GM10248 (cell line): ENCODE measurements at regions not wholly inside any gene's neighbourhood (a gene's known extent, or its start where the extent isn't known, plus 50 kb on each side); places are given as distances from the start of the nearest gene placed in this dataset.
"Not testable (repeated sequence)": the region's sequence is repeated elsewhere in the genome, so short reads cannot be mapped to it uniquely, and the experiment has no call there.

Experiments
- CTCF ChIA-PET: fragments of 300-600 bp; sonication (Branson Sonifier 250); formaldehyde crosslinking; extraction: SDS; loops from one replicate; lab custom pipeline; 2021; ENCODE audit warnings: antibody characterized with exemption; lab: Yijun Ruan, JAX
- POLR2A ChIA-PET: fragments of 350-650 bp; sonication (Branson Sonifier 250); formaldehyde crosslinking; extraction: SDS; loops from one replicate; lab custom pipeline; 2020; ENCODE audit warnings: antibody characterized with exemption; lab: Yijun Ruan, JAX
- DNase-seq: peaks from one replicate; pipeline ENCODE4 v3.0.0; 2012; ENCODE audit errors: extremely low spot score
- TF ChIP-seq, protein P1 (sequence below): IDR thresholded peaks from 2 replicates; pipeline ENCODE4 v1.5.1; 2012; ENCODE audit warnings: mild to moderate bottlenecking, low read depth; ENCODE audit errors: extremely low read depth, missing control alignments, control extremely low read depth

- TF ChIP-seq, protein P1, sequence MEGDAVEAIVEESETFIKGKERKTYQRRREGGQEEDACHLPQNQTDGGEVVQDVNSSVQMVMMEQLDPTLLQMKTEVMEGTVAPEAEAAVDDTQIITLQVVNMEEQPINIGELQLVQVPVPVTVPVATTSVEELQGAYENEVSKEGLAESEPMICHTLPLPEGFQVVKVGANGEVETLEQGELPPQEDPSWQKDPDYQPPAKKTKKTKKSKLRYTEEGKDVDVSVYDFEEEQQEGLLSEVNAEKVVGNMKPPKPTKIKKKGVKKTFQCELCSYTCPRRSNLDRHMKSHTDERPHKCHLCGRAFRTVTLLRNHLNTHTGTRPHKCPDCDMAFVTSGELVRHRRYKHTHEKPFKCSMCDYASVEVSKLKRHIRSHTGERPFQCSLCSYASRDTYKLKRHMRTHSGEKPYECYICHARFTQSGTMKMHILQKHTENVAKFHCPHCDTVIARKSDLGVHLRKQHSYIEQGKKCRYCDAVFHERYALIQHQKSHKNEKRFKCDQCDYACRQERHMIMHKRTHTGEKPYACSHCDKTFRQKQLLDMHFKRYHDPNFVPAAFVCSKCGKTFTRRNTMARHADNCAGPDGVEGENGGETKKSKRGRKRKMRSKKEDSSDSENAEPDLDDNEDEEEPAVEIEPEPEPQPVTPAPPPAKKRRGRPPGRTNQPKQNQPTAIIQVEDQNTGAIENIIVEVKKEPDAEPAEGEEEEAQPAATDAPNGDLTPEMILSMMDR, result no peak
- DNase-seq, result no peak
- CTCF ChIA-PET, result interaction anchor here (0.7 to 1.7 kb wide), 2 partner anchors 31 to 419 kb away, joined by 3 read pairs; no protein-coding TSS in a partner anchor
- POLR2A ChIA-PET, result interaction anchor here (0.5 kb wide), 1 partner anchor 182 kb away, joined by 3 read pairs; no protein-coding TSS in a partner anchor
Observed at GRCh38 chr10:127649642-127650041, 87.3 kb upstream of the FOXI2 start.

- CTCF ChIA-PET, result interaction anchor here (0.6 to 1.0 kb wide), 2 partner anchors 12 to 36 kb away, joined by 3 read pairs; no protein-coding TSS in a partner anchor
- no peak for DNase-seq
- TF ChIP-seq, protein P1, result no peak
- POLR2A ChIA-PET, result no interaction called here
Observed at GRCh38 chr10:127657056-127657455, 79.9 kb upstream of the FOXI2 start.

- POLR2A ChIA-PET, DNase-seq, CTCF ChIA-PET: not testable (repeated sequence)
Observed at GRCh38 chr10:127676430-127676829, 60.6 kb upstream of the FOXI2 start.

- ChIA-PET POLR2A (no interaction called here), CTCF (no interaction called here)
- DNase-seq, result no peak
- TF ChIP-seq, protein P1, result no peak
Observed at GRCh38 chr10:127678091-127678490, 58.9 kb upstream of the FOXI2 start.

GRCh38 chr10:127679642-127680255, 57.2 kb upstream of the FOXI2 start:
- TF ChIP-seq, protein P1, result peak; percentile 13
- DNase-seq, result no peak
- ChIA-PET POLR2A (no interaction called here), CTCF (interaction anchor here (1.1 to 2.9 kb wide), 2 partner anchors 17 to 30 kb away, joined by 3 to 9 read pairs; no protein-coding TSS in a partner anchor)
